Thoracic aorta (tissue), 2 donors: ENCODE measurements at regions not wholly inside any gene's neighbourhood (a gene's known extent, or its start where the extent isn't known, plus 50 kb on each side); places are given as distances from the start of the nearest gene placed in this dataset.

Experiments used
- ATAC-seq: fragments of 150-250 bp; one replicate; pipeline ENCODE4 v1.8.0; 2017; ENCODE audit warnings: low read depth; ENCODE audit not compliant: insufficient number of reproducible peaks, low FRiP score
- DNase-seq: peaks from one replicate; pipeline ENCODE4 v3.0.0-alpha.2; 2020; ENCODE audit warnings: low spot score
- H3K27ac ChIP-seq, 2 donors: fragments of 200-600 bp; sonication (generic); 1 replicate in 1 of 2; 2 replicates in 1 of 2; pipeline ENCODE4 v1.5.1; 2016; ENCODE audit warnings: mild to moderate bottlenecking in 2 of 2, moderate library complexity in 2 of 2
- H3K27me3 ChIP-seq: fragments of 200-600 bp; sonication (generic); replicated peaks from 2 replicates; pipeline ENCODE4 v1.6.0; 2016; ENCODE audit warnings: mild to moderate bottlenecking; ENCODE audit not compliant: insufficient read depth
- H3K36me3 ChIP-seq: fragments of 200-600 bp; sonication (generic); one replicate; pipeline ENCODE4 v1.5.1; 2016
- H3K4me1 ChIP-seq, 2 donors: fragments of 200-600 bp; sonication (generic); 1 replicate in 1 of 2; 2 replicates in 1 of 2; pipeline versions ENCODE4 v1.5.1 to v1.6.0; 2016; ENCODE audit warnings: low read depth in 2 of 2, mild to moderate bottlenecking in 1 of 2; ENCODE audit not compliant: control insufficient read depth in 1 of 2
- H3K4me3 ChIP-seq: fragments of 200-600 bp; sonication (generic); 2 replicates; pipeline ENCODE4 v1.5.1; 2016; ENCODE audit warnings: mild to moderate bottlenecking
- H3K9me3 ChIP-seq: fragments of 200-600 bp; sonication (generic); 2 replicates; pipeline ENCODE4 v1.5.1; 2016
- TF ChIP-seq, protein P1 (sequence below): fragments of 200-600 bp; sonication (generic); IDR thresholded peaks from one replicate; pipeline ENCODE4 v1.5.1; 2019; ENCODE audit warnings: antibody characterized with exemption

DNA sequence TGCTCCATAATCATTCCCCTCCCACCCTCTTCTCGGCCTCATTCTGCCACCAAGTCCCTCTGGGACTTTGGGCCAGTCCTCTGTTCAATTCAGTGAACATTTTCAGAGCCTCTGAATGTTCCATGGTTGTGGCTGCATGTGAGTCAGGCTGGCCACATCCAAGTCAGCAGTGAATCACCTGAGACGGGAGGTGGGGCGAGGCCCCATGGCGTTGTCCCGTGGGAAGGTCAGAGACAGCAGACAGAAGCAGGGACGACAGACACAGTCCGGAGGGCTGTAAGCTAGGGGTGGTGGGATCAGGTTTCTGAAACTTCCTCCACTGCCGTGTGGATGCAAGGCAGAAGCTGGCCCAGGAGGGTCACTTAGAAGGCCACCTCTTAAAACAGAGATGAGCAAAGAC lies 324.8 kb downstream of the MN1 start:
- Histone ChIP-seq H3K36me3 (no peaks in the 10 kb centered on the region), H3K9me3 (no peaks in the 10 kb centered on the region), H3K4me3 (no peak overlapping the region), H3K27ac (no peak overlapping the region), H3K4me1 (no peaks in the 10 kb centered on the region), H3K27me3 (no peaks in the 10 kb centered on the region)
- ATAC-seq (no peak), DNase-seq (no peak)
- TF ChIP-seq, protein P1, sequence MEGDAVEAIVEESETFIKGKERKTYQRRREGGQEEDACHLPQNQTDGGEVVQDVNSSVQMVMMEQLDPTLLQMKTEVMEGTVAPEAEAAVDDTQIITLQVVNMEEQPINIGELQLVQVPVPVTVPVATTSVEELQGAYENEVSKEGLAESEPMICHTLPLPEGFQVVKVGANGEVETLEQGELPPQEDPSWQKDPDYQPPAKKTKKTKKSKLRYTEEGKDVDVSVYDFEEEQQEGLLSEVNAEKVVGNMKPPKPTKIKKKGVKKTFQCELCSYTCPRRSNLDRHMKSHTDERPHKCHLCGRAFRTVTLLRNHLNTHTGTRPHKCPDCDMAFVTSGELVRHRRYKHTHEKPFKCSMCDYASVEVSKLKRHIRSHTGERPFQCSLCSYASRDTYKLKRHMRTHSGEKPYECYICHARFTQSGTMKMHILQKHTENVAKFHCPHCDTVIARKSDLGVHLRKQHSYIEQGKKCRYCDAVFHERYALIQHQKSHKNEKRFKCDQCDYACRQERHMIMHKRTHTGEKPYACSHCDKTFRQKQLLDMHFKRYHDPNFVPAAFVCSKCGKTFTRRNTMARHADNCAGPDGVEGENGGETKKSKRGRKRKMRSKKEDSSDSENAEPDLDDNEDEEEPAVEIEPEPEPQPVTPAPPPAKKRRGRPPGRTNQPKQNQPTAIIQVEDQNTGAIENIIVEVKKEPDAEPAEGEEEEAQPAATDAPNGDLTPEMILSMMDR, result no peak

DNA sequence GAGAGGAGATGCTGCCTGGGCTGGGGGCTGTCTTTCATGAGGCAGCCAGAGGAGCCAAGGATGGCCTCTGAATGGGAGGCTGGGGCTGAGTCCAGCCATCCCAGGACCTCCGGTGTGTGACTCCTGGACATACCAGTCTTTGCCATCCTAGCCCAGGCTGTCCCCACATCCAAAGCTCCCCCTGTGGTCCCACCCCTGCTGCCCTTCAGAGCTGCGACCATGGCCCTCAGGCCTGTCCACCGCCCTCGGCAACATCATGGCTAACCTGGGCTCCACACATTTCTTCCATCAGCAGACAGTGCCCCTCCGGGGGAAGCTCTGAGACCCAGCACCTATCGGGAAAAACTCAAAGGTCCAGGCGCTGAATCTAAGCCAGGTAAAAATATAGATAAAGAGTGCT lies 324.4 kb downstream of the MN1 start:
- no peaks in the 10 kb centered on the region for H3K9me3 ChIP-seq
- no peaks in the 10 kb centered on the region for H3K4me1 ChIP-seq
- DNase-seq (no peak), ATAC-seq (no peak)
- no peak overlapping the region for H3K27ac ChIP-seq
- H3K27me3 ChIP-seq, result no peaks in the 10 kb centered on the region
- TF ChIP-seq, protein P1, result no peak
- H3K36me3 ChIP-seq, result no peaks in the 10 kb centered on the region
- no peak overlapping the region for H3K4me3 ChIP-seq

GRCh38 chr22:27480487-27480886 lies 321.1 kb downstream of the MN1 start:
- no peak for ATAC-seq
- DNase-seq, result no peak
- Histone ChIP-seq H3K36me3 (no peaks in the 10 kb centered on the region), H3K4me1 (no peaks in the 10 kb centered on the region), H3K9me3 (no peaks in the 10 kb centered on the region), H3K27ac (no peak overlapping the region), H3K4me3 (no peak overlapping the region), H3K27me3 (no peaks in the 10 kb centered on the region)
- TF ChIP-seq, protein P1, result no peak

GRCh38 chr22:27482402-27482801 lies 319.2 kb downstream of the MN1 start:
- H3K9me3 ChIP-seq, result no peaks in the 10 kb centered on the region
- DNase-seq (no peak), ATAC-seq (no peak)
- H3K4me3 ChIP-seq, result no peak overlapping the region
- TF ChIP-seq, protein P1, result no peak
- H3K27me3 ChIP-seq, result no peaks in the 10 kb centered on the region
- no peak overlapping the region for H3K27ac ChIP-seq
- H3K4me1 ChIP-seq, result no peaks in the 10 kb centered on the region
- H3K36me3 ChIP-seq, result no peaks in the 10 kb centered on the region

DNA sequence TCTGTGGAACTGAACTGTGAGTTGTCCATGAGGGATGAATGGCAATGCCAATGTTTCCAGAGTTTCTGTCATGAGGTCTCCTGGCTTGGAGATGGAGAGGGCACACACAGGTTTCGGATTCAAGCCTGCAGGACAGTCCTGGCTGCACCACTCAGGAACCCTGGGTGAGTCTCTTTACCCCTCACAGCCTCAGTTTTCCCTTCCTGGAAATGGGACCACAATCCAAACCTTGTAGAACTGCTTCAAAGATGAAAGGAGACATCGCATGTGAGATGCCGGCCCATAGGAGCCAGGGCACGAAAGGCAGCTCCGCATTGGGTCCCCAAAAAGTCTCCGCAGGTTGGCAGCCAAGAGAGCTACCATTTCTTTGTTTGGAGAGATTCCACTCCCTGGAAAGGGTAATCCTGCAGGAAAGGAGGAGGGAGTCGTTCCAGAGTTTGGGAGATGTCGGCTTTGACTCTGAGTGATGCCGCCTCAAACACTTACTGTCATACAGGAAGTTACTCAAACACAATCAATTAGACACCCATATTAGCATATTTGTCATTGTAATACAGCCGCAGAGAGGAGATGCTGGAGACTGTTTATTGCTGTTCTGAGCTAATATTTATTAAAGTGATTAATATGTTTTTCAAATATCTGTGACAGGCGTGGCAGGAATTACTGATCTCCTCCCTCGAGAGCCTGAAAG lies 318.3 kb downstream of the MN1 start:
- Histone ChIP-seq H3K27me3 (no peaks in the 10 kb centered on the region), H3K4me1 (peaks cover 0 to 5% of the 10 kb centered on the region in 2 donors), H3K9me3 (no peaks in the 10 kb centered on the region), H3K36me3 (no peaks in the 10 kb centered on the region), H3K4me3 (no peak overlapping the region), H3K27ac (no peak overlapping the region)
- TF ChIP-seq, protein P1, result no peak
- no peak for ATAC-seq
- no peak for DNase-seq
